SK-N-SH treated with all-trans-retinoic acid at 6 μM for 48 hours (cell line): ENCODE measurements at regions not wholly inside any gene's neighbourhood (a gene's known extent, or its start where the extent isn't known, plus 50 kb on each side); places are given as distances from the start of the nearest gene placed in this dataset.

ENCODE experiments used
- ATAC-seq: fragments of 200-7000 bp; cut with Tn5 transposase; 3 replicates; pipeline ENCODE4 v1.9.1; 2020; ENCODE audit warnings: mild to moderate bottlenecking, moderate library complexity
- ARNTL ChIP-seq: fragments of 450-650 bp; formaldehyde crosslinking; IDR thresholded peaks from 2 replicates; pipeline ENCODE4 v1.5.0; 2020; ENCODE audit warnings: low read depth, mild to moderate bottlenecking, moderate library complexity, borderline replicate concordance
- BACH2 ChIP-seq: fragments of 250-450 bp; sonication (Bioruptor Pico); IDR thresholded peaks from 2 replicates; pipeline ENCODE4 v1.9.0; 2021; ENCODE audit warnings: mild to moderate bottlenecking, borderline replicate concordance
- CSDC2 ChIP-seq: fragments of 250-450 bp; sonication (Bioruptor Pico); IDR thresholded peaks from 2 replicates; pipeline ENCODE4 v1.5.0; 2020; ENCODE audit warnings: mild to moderate bottlenecking, moderate library complexity
- CSRNP3 ChIP-seq: fragments of 250-450 bp; sonication (Bioruptor Pico); IDR thresholded peaks from 2 replicates; pipeline ENCODE4 v1.5.1; 2021; ENCODE audit warnings: mild to moderate bottlenecking, moderate library complexity
- ESRRG ChIP-seq: fragments of 250-450 bp; sonication (Bioruptor Pico); IDR thresholded peaks from 2 replicates; pipeline ENCODE4 v1.6.1; 2021; ENCODE audit warnings: mild to moderate bottlenecking
- GLIS3 ChIP-seq: fragments of 250-450 bp; sonication (Bioruptor Pico); IDR thresholded peaks from 2 replicates; pipeline ENCODE4 v1.5.0; 2020; ENCODE audit warnings: mild to moderate bottlenecking, moderate library complexity
- OSR1 ChIP-seq: fragments of 250-450 bp; sonication (Bioruptor Pico); IDR thresholded peaks from 2 replicates; pipeline ENCODE4 v1.8.0; 2022; ENCODE audit warnings: moderate library complexity, mild to moderate bottlenecking, inconsistent platforms
- PATZ1 ChIP-seq: fragments of 250-450 bp; sonication (Bioruptor Pico); IDR thresholded peaks from 2 replicates; pipeline ENCODE4 v1.8.0; 2020; ENCODE audit warnings: mild to moderate bottlenecking, moderate library complexity, borderline replicate concordance
- POU6F1 ChIP-seq: fragments of 250-450 bp; sonication (Bioruptor Pico); IDR thresholded peaks from 2 replicates; pipeline ENCODE4 v1.8.0; 2021; ENCODE audit warnings: low read depth, mild to moderate bottlenecking, moderate library complexity, borderline replicate concordance
- PPARA ChIP-seq: fragments of 250-450 bp; sonication (Bioruptor Pico); IDR thresholded peaks from 2 replicates; pipeline ENCODE4 v1.5.0; 2020; ENCODE audit warnings: mild to moderate bottlenecking, borderline replicate concordance
- RARB ChIP-seq: fragments of 250-450 bp; sonication (Bioruptor Pico); IDR thresholded peaks from 2 replicates; pipeline ENCODE4 v1.8.0; 2021; ENCODE audit warnings: mild to moderate bottlenecking, moderate library complexity
- SNAI2 ChIP-seq: fragments of 250-450 bp; sonication (Bioruptor Pico); IDR thresholded peaks from 2 replicates; pipeline ENCODE4 v1.5.0; 2020; ENCODE audit warnings: mild to moderate bottlenecking, moderate library complexity
- TCF4 ChIP-seq: fragments of 250-450 bp; sonication (Bioruptor Pico); IDR thresholded peaks from 2 replicates; pipeline ENCODE4 v1.8.0; 2021; ENCODE audit warnings: mild to moderate bottlenecking, moderate library complexity, borderline replicate concordance
- TOX ChIP-seq: fragments of 250-450 bp; sonication (Bioruptor Pico); IDR thresholded peaks from 2 replicates; pipeline ENCODE4 v1.8.0; 2021; ENCODE audit warnings: mild to moderate bottlenecking, moderate library complexity, borderline replicate concordance
- ZC3H10 ChIP-seq: fragments of 250-450 bp; sonication (Bioruptor Pico); IDR thresholded peaks from 2 replicates; pipeline ENCODE4 v1.5.1; 2021; ENCODE audit warnings: mild to moderate bottlenecking, moderate library complexity
- ZFP3 ChIP-seq: fragments of 250-450 bp; sonication (Bioruptor Pico); IDR thresholded peaks from 2 replicates; pipeline ENCODE4 v1.5.0; 2020; ENCODE audit warnings: mild to moderate bottlenecking, moderate library complexity
- ZFP30 ChIP-seq: fragments of 450-650 bp; formaldehyde crosslinking; IDR thresholded peaks from 2 replicates; pipeline ENCODE4 v1.5.0; 2022; ENCODE audit warnings: mild to moderate bottlenecking, moderate library complexity
- ZNF565 ChIP-seq: fragments of 450-650 bp; formaldehyde crosslinking; conservative IDR thresholded peaks from 2 replicates; pipeline ENCODE4 v1.5.0; 2020; ENCODE audit warnings: low read depth, mild to moderate bottlenecking, moderate library complexity
- ZNF70 ChIP-seq: fragments of 450-650 bp; formaldehyde crosslinking; IDR thresholded peaks from 2 replicates; pipeline ENCODE4 v1.5.0; 2020; ENCODE audit warnings: mild to moderate bottlenecking, moderate library complexity
- ZNF8 ChIP-seq: fragments of 450-650 bp; formaldehyde crosslinking; IDR thresholded peaks from 2 replicates; pipeline ENCODE4 v1.5.0; 2020; ENCODE audit warnings: mild to moderate bottlenecking, moderate library complexity
- TF ChIP-seq, protein P1 (sequence below): fragments of 250-450 bp; sonication (Bioruptor Pico); IDR thresholded peaks from 2 replicates; pipeline ENCODE4 v1.5.1; 2020; ENCODE audit warnings: low read depth, mild to moderate bottlenecking, moderate library complexity
- TF ChIP-seq, protein P2 (sequence below): fragments of 250-450 bp; sonication (Bioruptor Pico); IDR thresholded peaks from 2 replicates; pipeline ENCODE4 v1.5.0; 2020; ENCODE audit warnings: mild to moderate bottlenecking, moderate library complexity

- ATAC-seq = no peak
- no peak for TF ChIP-seq OSR1 (CRISPR knock-in tag)
- TF ChIP-seq CSDC2 (CRISPR knock-in tag) = no peak
- no peak for TF ChIP-seq ZFP30 (CRISPR knock-in tag)
- no peak for TF ChIP-seq TCF4
- no peak for TF ChIP-seq ZC3H10
- TF ChIP-seq ZFP3 (CRISPR knock-in tag) = no peak
- TF ChIP-seq ZNF565 (CRISPR knock-in tag) = no peak
- no peak for TF ChIP-seq ZNF70 (CRISPR knock-in tag)
- TF ChIP-seq RARB (CRISPR knock-in tag) = no peak
- no peak for TF ChIP-seq ZNF8 (CRISPR knock-in tag)
- no peak for TF ChIP-seq CSRNP3 (CRISPR knock-in tag)
Measured at GRCh38 chr21:16767201-16767600, 745.6 kb upstream of the CXADR start.

- TF ChIP-seq BACH2 (CRISPR knock-in tag) (no peak), TOX (CRISPR knock-in tag) (no peak), PPARA (no peak), ARNTL (CRISPR knock-in tag) (no peak), ESRRG (CRISPR knock-in tag) (no peak), ZFP30 (CRISPR knock-in tag) (no peak), RARB (CRISPR knock-in tag) (no peak), TCF4 (no peak), CSRNP3 (CRISPR knock-in tag) (no peak), ZNF70 (CRISPR knock-in tag) (no peak), ZNF8 (CRISPR knock-in tag) (no peak), GLIS3 (CRISPR knock-in tag) (no peak), ZC3H10 (no peak), POU6F1 (CRISPR knock-in tag) (no peak), SNAI2 (CRISPR knock-in tag) (no peak), CSDC2 (CRISPR knock-in tag) (no peak), PATZ1 (no peak)
- TF ChIP-seq, protein P1, sequence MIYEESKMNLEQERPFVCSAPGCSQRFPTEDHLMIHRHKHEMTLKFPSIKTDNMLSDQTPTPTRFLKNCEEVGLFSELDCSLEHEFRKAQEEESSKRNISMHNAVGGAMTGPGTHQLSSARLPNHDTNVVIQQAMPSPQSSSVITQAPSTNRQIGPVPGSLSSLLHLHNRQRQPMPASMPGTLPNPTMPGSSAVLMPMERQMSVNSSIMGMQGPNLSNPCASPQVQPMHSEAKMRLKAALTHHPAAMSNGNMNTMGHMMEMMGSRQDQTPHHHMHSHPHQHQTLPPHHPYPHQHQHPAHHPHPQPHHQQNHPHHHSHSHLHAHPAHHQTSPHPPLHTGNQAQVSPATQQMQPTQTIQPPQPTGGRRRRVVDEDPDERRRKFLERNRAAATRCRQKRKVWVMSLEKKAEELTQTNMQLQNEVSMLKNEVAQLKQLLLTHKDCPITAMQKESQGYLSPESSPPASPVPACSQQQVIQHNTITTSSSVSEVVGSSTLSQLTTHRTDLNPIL (CRISPR knock-in tag) = no peak
- TF ChIP-seq, protein P2, sequence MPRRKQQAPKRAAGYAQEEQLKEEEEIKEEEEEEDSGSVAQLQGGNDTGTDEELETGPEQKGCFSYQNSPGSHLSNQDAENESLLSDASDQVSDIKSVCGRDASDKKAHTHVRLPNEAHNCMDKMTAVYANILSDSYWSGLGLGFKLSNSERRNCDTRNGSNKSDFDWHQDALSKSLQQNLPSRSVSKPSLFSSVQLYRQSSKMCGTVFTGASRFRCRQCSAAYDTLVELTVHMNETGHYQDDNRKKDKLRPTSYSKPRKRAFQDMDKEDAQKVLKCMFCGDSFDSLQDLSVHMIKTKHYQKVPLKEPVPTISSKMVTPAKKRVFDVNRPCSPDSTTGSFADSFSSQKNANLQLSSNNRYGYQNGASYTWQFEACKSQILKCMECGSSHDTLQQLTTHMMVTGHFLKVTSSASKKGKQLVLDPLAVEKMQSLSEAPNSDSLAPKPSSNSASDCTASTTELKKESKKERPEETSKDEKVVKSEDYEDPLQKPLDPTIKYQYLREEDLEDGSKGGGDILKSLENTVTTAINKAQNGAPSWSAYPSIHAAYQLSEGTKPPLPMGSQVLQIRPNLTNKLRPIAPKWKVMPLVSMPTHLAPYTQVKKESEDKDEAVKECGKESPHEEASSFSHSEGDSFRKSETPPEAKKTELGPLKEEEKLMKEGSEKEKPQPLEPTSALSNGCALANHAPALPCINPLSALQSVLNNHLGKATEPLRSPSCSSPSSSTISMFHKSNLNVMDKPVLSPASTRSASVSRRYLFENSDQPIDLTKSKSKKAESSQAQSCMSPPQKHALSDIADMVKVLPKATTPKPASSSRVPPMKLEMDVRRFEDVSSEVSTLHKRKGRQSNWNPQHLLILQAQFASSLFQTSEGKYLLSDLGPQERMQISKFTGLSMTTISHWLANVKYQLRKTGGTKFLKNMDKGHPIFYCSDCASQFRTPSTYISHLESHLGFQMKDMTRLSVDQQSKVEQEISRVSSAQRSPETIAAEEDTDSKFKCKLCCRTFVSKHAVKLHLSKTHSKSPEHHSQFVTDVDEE (CRISPR knock-in tag) = no peak
- ATAC-seq = no peak
Measured at GRCh38 chr21:16768096-16768495, 744.7 kb upstream of the CXADR start.
